Hepatocyte (in vitro differentiated cells): ENCODE measurements at regions not wholly inside any gene's neighbourhood (a gene's known extent, or its start where the extent isn't known, plus 50 kb on each side); places are given as distances from the start of the nearest gene placed in this dataset.

Source experiments
- DNase-seq: peaks from one replicate; pipeline ENCODE4 v3.0.0-alpha.2; 2016; ENCODE audit warnings: low spot score
- H2AFZ ChIP-seq: fragments of 200-600 bp; sonication (generic); 2 replicates; pipeline ENCODE4 v1.6.0; 2016; ENCODE audit warnings: antibody characterized with exemption, mild to moderate bottlenecking
- H3K27ac ChIP-seq: fragments of 200-600 bp; sonication (generic); 2 replicates; pipeline ENCODE4 v1.5.1; 2016; ENCODE audit warnings: mild to moderate bottlenecking
- H3K27me3 ChIP-seq: fragments of 200-600 bp; sonication (generic); 2 replicates; pipeline ENCODE4 v1.6.1; 2016
- H3K36me3 ChIP-seq: fragments of 200-600 bp; sonication (generic); replicated peaks from 2 replicates; pipeline ENCODE4 v1.5.1; 2016; ENCODE audit warnings: low read depth; ENCODE audit not compliant: insufficient read depth
- H3K4me1 ChIP-seq: fragments of 200-600 bp; sonication (generic); 2 replicates; pipeline ENCODE4 v1.5.1; 2016; ENCODE audit warnings: mild to moderate bottlenecking, moderate library complexity; ENCODE audit not compliant: insufficient read depth
- H3K4me2 ChIP-seq: fragments of 200-600 bp; sonication (generic); 2 replicates; pipeline ENCODE4 v1.6.0; 2016
- H3K4me3 ChIP-seq: fragments of 200-600 bp; sonication (generic); 2 replicates; pipeline ENCODE4 v1.5.1; 2016; ENCODE audit warnings: mild to moderate bottlenecking
- H3K79me2 ChIP-seq: fragments of 200-600 bp; sonication (generic); 2 replicates; pipeline ENCODE4 v1.6.0; 2017; ENCODE audit warnings: mild to moderate bottlenecking
- H3K9me2 ChIP-seq: fragments of 200-600 bp; sonication (generic); replicated peaks from 2 replicates; pipeline ENCODE4 v1.6.0; 2017; ENCODE audit warnings: mild to moderate bottlenecking; ENCODE audit not compliant: insufficient read depth
- H3K9me3 ChIP-seq: fragments of 200-600 bp; sonication (generic); 2 replicates; pipeline ENCODE4 v1.5.1; 2016; ENCODE audit warnings: low read depth, mild to moderate bottlenecking
- H4K20me1 ChIP-seq: fragments of 200-600 bp; sonication (generic); 2 replicates; pipeline ENCODE4 v1.6.0; 2016; ENCODE audit warnings: mild to moderate bottlenecking; ENCODE audit not compliant: insufficient read depth, poor library complexity, severe bottlenecking
- EZH2 ChIP-seq: fragments of 200-600 bp; sonication (generic); IDR thresholded peaks from 2 replicates; pipeline ENCODE4 v1.6.1; 2016; ENCODE audit warnings: antibody characterized with exemption, mild to moderate bottlenecking, borderline replicate concordance
- EZH2phosphoT487 ChIP-seq: fragments of 200-600 bp; sonication (generic); IDR thresholded peaks from one replicate; pipeline ENCODE4 v1.6.1; 2018; ENCODE audit warnings: antibody characterized with exemption, mild to moderate bottlenecking, low read depth, moderate library complexity; ENCODE audit not compliant: unreplicated experiment, severe bottlenecking
- WGBS: methylation state at CpG from one replicate; pipeline ENCODE4 v1.1.6; 2016; ENCODE audit warnings: low lambda C conversion rate; ENCODE audit errors: missing lambda C conversion rate; 5-methylcytosine and 5-hydroxymethylcytosine counted together
- TF ChIP-seq, protein P1 (sequence below): fragments of 200-600 bp; sonication (generic); IDR thresholded peaks from 2 replicates; pipeline ENCODE4 v1.5.1; 2016; ENCODE audit warnings: antibody characterized with exemption, mild to moderate bottlenecking; ENCODE audit not compliant: poor library complexity

DNA sequence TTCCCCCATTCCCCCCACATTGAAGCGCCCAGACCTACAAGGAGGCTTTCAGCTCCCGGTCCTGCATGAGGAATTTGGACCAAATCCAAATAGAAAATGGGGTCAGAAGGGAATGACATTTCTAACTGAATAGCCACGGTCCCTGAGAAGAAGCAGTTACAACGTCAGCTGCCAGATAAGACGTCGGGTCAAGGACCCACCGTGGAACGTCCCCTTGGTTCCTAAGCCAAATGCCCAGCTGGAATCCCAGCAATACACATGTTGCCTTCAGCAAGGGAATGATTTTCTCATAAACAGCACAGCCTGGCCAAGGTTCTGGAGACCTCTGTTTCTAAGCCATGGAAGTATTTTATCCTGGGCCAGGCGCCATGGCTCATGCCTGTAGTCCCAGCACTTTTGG is 109.1 kb upstream of the PEG3 start:
- Histone ChIP-seq H3K36me3 (no peaks in the 10 kb centered on the region), H3K9me3 (no peaks in the 10 kb centered on the region), H3K9me2 (no peaks in the 10 kb centered on the region), H4K20me1 (no peaks in the 10 kb centered on the region), H2AFZ (no peak overlapping the region), H3K4me1 (no peaks in the 10 kb centered on the region), H3K79me2 (no peaks in the 10 kb centered on the region), H3K27me3 (no peaks in the 10 kb centered on the region), H3K4me3 (no peak overlapping the region), H3K27ac (no peak overlapping the region), H3K4me2 (no peak overlapping the region)
- 78% methylated on average over 9 of the region's 9 CpGs for WGBS
- TF ChIP-seq EZH2 (no peak), EZH2phosphoT487 (no peak)
- TF ChIP-seq, protein P1, sequence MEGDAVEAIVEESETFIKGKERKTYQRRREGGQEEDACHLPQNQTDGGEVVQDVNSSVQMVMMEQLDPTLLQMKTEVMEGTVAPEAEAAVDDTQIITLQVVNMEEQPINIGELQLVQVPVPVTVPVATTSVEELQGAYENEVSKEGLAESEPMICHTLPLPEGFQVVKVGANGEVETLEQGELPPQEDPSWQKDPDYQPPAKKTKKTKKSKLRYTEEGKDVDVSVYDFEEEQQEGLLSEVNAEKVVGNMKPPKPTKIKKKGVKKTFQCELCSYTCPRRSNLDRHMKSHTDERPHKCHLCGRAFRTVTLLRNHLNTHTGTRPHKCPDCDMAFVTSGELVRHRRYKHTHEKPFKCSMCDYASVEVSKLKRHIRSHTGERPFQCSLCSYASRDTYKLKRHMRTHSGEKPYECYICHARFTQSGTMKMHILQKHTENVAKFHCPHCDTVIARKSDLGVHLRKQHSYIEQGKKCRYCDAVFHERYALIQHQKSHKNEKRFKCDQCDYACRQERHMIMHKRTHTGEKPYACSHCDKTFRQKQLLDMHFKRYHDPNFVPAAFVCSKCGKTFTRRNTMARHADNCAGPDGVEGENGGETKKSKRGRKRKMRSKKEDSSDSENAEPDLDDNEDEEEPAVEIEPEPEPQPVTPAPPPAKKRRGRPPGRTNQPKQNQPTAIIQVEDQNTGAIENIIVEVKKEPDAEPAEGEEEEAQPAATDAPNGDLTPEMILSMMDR: no peak
- no peak for DNase-seq

DNA sequence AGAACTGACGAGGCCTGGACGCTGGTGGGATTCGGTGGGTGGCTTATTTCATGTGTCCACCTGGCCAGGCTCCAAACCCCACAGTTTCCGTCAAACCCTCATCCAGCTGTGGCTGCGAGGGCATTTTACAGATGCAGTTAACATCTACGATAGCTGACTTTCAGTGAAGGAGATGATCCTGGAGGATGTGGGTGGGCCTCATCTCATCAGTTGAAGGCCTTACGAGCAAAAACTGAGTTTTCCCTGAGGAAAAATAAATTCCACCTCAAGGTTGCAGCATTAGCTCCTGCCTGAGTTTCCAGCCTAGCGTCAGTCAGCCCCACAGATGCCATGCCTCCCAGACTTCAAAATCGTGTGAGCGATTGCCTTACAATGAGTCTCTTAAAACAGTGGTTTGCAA is 111.1 kb upstream of the PEG3 start:
- H3K9me3 ChIP-seq: no peaks in the 10 kb centered on the region
- H3K4me1 ChIP-seq: no peaks in the 10 kb centered on the region
- no peaks in the 10 kb centered on the region for H3K9me2 ChIP-seq
- 85% methylated on average over 10 of the region's 10 CpGs for WGBS
- H3K4me3 ChIP-seq: no peak overlapping the region
- H3K4me2 ChIP-seq: no peak overlapping the region
- H4K20me1 ChIP-seq: no peaks in the 10 kb centered on the region
- no peaks in the 10 kb centered on the region for H3K36me3 ChIP-seq
- no peak overlapping the region for H2AFZ ChIP-seq
- no peaks in the 10 kb centered on the region for H3K27me3 ChIP-seq
- TF ChIP-seq EZH2: no peak
- TF ChIP-seq EZH2phosphoT487: no peak
- TF ChIP-seq, protein P1: no peak
- H3K79me2 ChIP-seq: no peaks in the 10 kb centered on the region
- no peak overlapping the region for H3K27ac ChIP-seq
- no peak for DNase-seq

DNA sequence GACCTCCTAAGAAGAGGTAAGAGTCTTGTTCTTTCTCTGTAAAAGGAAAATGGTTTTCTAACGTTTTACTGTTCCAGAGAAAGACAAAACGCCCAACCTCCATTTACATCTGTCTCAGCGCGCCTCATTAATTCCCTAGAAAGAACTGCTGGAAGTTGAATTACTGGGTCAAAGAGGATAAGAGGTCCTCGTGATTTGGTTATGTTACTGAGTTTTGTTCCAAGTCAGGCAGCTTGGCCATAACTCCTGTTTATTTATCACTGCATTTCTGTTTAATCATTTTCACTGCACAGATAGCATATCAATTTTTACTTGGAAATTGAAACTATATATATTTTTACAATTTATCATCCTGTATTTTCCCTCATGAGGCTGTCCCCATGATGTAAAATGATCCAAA is 112.9 kb upstream of the PEG3 start:
- H3K4me1 ChIP-seq: no peaks in the 10 kb centered on the region
- no peaks in the 10 kb centered on the region for H3K9me3 ChIP-seq
- H3K9me2 ChIP-seq: no peaks in the 10 kb centered on the region
- TF ChIP-seq EZH2: no peak
- H3K36me3 ChIP-seq: no peaks in the 10 kb centered on the region
- DNase-seq: no peak
- no peak overlapping the region for H3K4me2 ChIP-seq
- H3K27ac ChIP-seq: no peak overlapping the region
- no peak overlapping the region for H3K4me3 ChIP-seq
- 52% methylated on average over 5 of the region's 5 CpGs for WGBS
- no peaks in the 10 kb centered on the region for H3K79me2 ChIP-seq
- H4K20me1 ChIP-seq: no peaks in the 10 kb centered on the region
- no peaks in the 10 kb centered on the region for H3K27me3 ChIP-seq
- no peak overlapping the region for H2AFZ ChIP-seq

DNA sequence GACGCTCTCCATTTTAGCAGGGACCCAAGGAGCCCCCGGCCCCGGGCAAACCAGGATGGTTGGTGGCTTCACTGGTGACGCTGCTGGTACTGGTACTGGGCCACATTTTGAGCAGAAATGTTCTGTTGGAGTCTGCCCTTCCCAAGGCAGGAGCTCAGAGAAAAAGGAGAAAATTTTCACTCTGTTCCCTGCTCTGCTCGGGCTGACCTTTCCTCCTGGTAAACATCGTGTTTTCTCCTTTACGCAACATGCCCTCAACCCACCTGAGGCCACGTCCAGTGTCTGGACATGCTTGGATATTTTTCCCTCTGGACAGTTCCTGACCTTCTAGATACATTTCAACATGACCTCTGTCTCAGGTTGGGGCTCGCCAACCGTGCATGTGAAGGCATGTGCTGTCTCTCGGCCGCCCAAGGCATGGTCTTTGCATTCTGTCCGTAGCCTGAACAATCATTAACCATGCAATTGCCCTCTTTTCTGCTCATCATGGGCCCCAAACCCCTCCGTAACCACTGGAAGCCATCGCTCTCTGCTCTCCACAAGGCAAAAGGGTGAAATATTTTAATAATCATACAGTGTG is 115.2 kb upstream of the PEG3 start:
- no peak for DNase-seq
- H3K36me3 ChIP-seq: no peaks in the 10 kb centered on the region
- no peak overlapping the region for H2AFZ ChIP-seq
- H3K79me2 ChIP-seq: no peaks in the 10 kb centered on the region
- H3K9me3 ChIP-seq: no peaks in the 10 kb centered on the region
- 76% methylated on average over 15 of the region's 15 CpGs for whole genome bisulfite sequencing
- no peaks in the 10 kb centered on the region for H3K9me2 ChIP-seq
- H3K27me3 ChIP-seq: no peaks in the 10 kb centered on the region
- TF ChIP-seq EZH2 (no peak), EZH2phosphoT487 (no peak)
- TF ChIP-seq, protein P1: no peak
- no peak overlapping the region for H3K4me2 ChIP-seq
- H4K20me1 ChIP-seq: no peaks in the 10 kb centered on the region
- no peak overlapping the region for H3K4me3 ChIP-seq
- H3K27ac ChIP-seq: no peak overlapping the region
- H3K4me1 ChIP-seq: no peaks in the 10 kb centered on the region
